Astrocyte (in vitro differentiated cells and primary cell): ENCODE measurements at regions not wholly inside any gene's neighbourhood (a gene's known extent, or its start where the extent isn't known, plus 50 kb on each side); places are given as distances from the start of the nearest gene placed in this dataset.

Experiments used
- DNase-seq: peaks from one replicate; pipeline ENCODE4 v3.0.0-alpha.2; 2010; ENCODE audit warnings: low read depth
- FAIRE-seq: peaks from 2 replicates; lab custom pipeline; 2011; peaks lifted over from hg19 to GRCh38; lab: Jason Lieb, UNC
- H2AFZ ChIP-seq: 2 replicates; pipeline ENCODE4 v1.6.0; 2012; ENCODE audit warnings: low read depth, low read length, inconsistent platforms
- H3K27ac ChIP-seq: 2 replicates; pipeline ENCODE4 v1.5.1; 2011; ENCODE audit warnings: low read depth, low read length, inconsistent platforms
- H3K27me3 ChIP-seq: 2 replicates; pipeline ENCODE4 v1.6.0; 2011; ENCODE audit warnings: low read length, inconsistent platforms; ENCODE audit not compliant: insufficient read depth
- H3K36me3 ChIP-seq: 2 replicates; pipeline ENCODE4 v1.5.1; 2011; ENCODE audit warnings: low read length, inconsistent platforms; ENCODE audit not compliant: insufficient read depth
- H3K4me1 ChIP-seq: 2 replicates; pipeline ENCODE4 v1.5.1; 2011; ENCODE audit warnings: low read length, inconsistent platforms; ENCODE audit not compliant: insufficient read depth
- H3K4me2 ChIP-seq: 2 replicates; pipeline ENCODE4 v1.6.0; 2012; ENCODE audit warnings: low read length, inconsistent platforms
- H3K4me3 ChIP-seq: 2 replicates; pipeline ENCODE4 v1.5.1; 2011; ENCODE audit warnings: low read depth, mild to moderate bottlenecking, low read length, inconsistent platforms; ENCODE audit not compliant: insufficient read depth
- H3K79me2 ChIP-seq: 2 replicates; pipeline ENCODE4 v1.6.0; 2012; ENCODE audit warnings: mild to moderate bottlenecking, low read length, inconsistent platforms; ENCODE audit not compliant: insufficient read depth
- H3K9ac ChIP-seq: 2 replicates; pipeline ENCODE4 v1.6.0; 2012; ENCODE audit warnings: mild to moderate bottlenecking, low read length, inconsistent platforms
- H3K9me3 ChIP-seq: 2 replicates; pipeline ENCODE4 v1.5.1; 2012; ENCODE audit warnings: low read depth, mild to moderate bottlenecking, low read length, inconsistent platforms; ENCODE audit not compliant: insufficient read depth
- H4K20me1 ChIP-seq: 2 replicates; pipeline ENCODE4 v1.6.0; 2012; ENCODE audit warnings: low read length, inconsistent platforms; ENCODE audit not compliant: insufficient read depth
- H3K27ac Mint-ChIP-seq: one replicate; pipeline ENCODE4 v1.8.0; 2021; ENCODE audit warnings: mild to moderate bottlenecking, mixed read lengths; ENCODE audit not compliant: unreplicated experiment
- H3K27me3 Mint-ChIP-seq: one replicate; pipeline ENCODE4 v1.8.0; 2021; ENCODE audit warnings: low read depth, mixed read lengths; ENCODE audit not compliant: unreplicated experiment
- H3K36me3 Mint-ChIP-seq: one replicate; pipeline ENCODE4 v1.8.0; 2021; ENCODE audit warnings: low read depth, mixed read lengths; ENCODE audit not compliant: unreplicated experiment
- H3K4me1 Mint-ChIP-seq: one replicate; pipeline ENCODE4 v1.8.0; 2021; ENCODE audit warnings: low read depth, mixed read lengths; ENCODE audit not compliant: unreplicated experiment
- H3K4me3 Mint-ChIP-seq: one replicate; pipeline ENCODE4 v1.8.0; 2021; ENCODE audit warnings: mild to moderate bottlenecking, moderate library complexity, mixed read lengths; ENCODE audit not compliant: unreplicated experiment
- H3K9me3 Mint-ChIP-seq: one replicate; pipeline ENCODE4 v1.8.0; 2021; ENCODE audit warnings: mild to moderate bottlenecking, mixed read lengths; ENCODE audit not compliant: unreplicated experiment
- CTCF ChIP-seq: IDR thresholded peaks from 2 replicates; pipeline ENCODE4 v1.5.1; 2011; ENCODE audit warnings: low read depth, mild to moderate bottlenecking, inconsistent platforms, low read length, moderate library complexity; ENCODE audit not compliant: insufficient read depth
- EZH2 ChIP-seq: IDR thresholded peaks from 2 replicates; pipeline ENCODE4 v1.6.1; 2012; ENCODE audit warnings: mild to moderate bottlenecking, low read length, inconsistent platforms; ENCODE audit not compliant: insufficient read depth

- no peaks in the 10 kb centered on the region for H3K27me3 Mint-ChIP-seq
- Histone ChIP-seq H3K4me3 (no peak overlapping the region), H4K20me1 (no peaks in the 10 kb centered on the region), H3K27me3 (no peaks in the 10 kb centered on the region), H3K4me2 (no peak overlapping the region), H3K27ac (no peak overlapping the region), H3K79me2 (no peaks in the 10 kb centered on the region), H3K36me3 (no peaks in the 10 kb centered on the region), H3K9ac (no peak overlapping the region), H3K4me1 (no peaks in the 10 kb centered on the region), H2AFZ (no peak overlapping the region), H3K9me3 (no peaks in the 10 kb centered on the region)
- H3K4me1 Mint-ChIP-seq, result no peaks in the 10 kb centered on the region
- H3K4me3 Mint-ChIP-seq, result no peak overlapping the region
- no peak for TF ChIP-seq CTCF
- no peak for TF ChIP-seq EZH2
- no peaks in the 10 kb centered on the region for H3K36me3 Mint-ChIP-seq
- DNase-seq (no peak), FAIRE-seq (no peak)
- H3K27ac Mint-ChIP-seq, result no peak overlapping the region
- H3K9me3 Mint-ChIP-seq, result no peaks in the 10 kb centered on the region
These were observed 764.0 kb upstream of the EDIL3 start for GRCh38 chr5:85148701-85149100.

- no peaks in the 10 kb centered on the region for H3K27me3 Mint-ChIP-seq
- Histone ChIP-seq H3K27ac (no peak overlapping the region), H3K4me2 (no peak overlapping the region), H2AFZ (no peak overlapping the region), H3K4me3 (no peak overlapping the region), H3K9me3 (no peaks in the 10 kb centered on the region), H3K9ac (no peak overlapping the region), H4K20me1 (no peaks in the 10 kb centered on the region), H3K79me2 (no peaks in the 10 kb centered on the region), H3K4me1 (no peaks in the 10 kb centered on the region), H3K36me3 (no peaks in the 10 kb centered on the region), H3K27me3 (no peaks in the 10 kb centered on the region)
- DNase-seq (no peak), FAIRE-seq (no peak)
- H3K4me3 Mint-ChIP-seq, result no peak overlapping the region
- H3K27ac Mint-ChIP-seq, result no peak overlapping the region
- H3K36me3 Mint-ChIP-seq, result no peaks in the 10 kb centered on the region
- TF ChIP-seq CTCF, result no peak
- no peak for TF ChIP-seq EZH2
- no peaks in the 10 kb centered on the region for H3K4me1 Mint-ChIP-seq
- H3K9me3 Mint-ChIP-seq, result no peaks in the 10 kb centered on the region
These were observed 774.7 kb upstream of the EDIL3 start for GRCh38 chr5:85159395-85159794.

GRCh38 chr5:85168474-85168873, 783.8 kb upstream of the EDIL3 start:
- Histone ChIP-seq H4K20me1 (no peaks in the 10 kb centered on the region), H3K4me3 (no peak overlapping the region), H3K4me1 (no peaks in the 10 kb centered on the region), H2AFZ (no peak overlapping the region), H3K36me3 (no peaks in the 10 kb centered on the region), H3K27ac (no peak overlapping the region), H3K79me2 (no peaks in the 10 kb centered on the region), H3K27me3 (no peaks in the 10 kb centered on the region), H3K9ac (no peak overlapping the region), H3K9me3 (no peaks in the 10 kb centered on the region), H3K4me2 (no peak overlapping the region)
- TF ChIP-seq EZH2 (no peak), CTCF (no peak)
- H3K9me3 Mint-ChIP-seq, result peaks cover 5% of the 10 kb centered on the region
- no peak for DNase-seq
- no peaks in the 10 kb centered on the region for H3K36me3 Mint-ChIP-seq
- H3K4me3 Mint-ChIP-seq, result no peak overlapping the region
- no peaks in the 10 kb centered on the region for H3K4me1 Mint-ChIP-seq
- no peaks in the 10 kb centered on the region for H3K27me3 Mint-ChIP-seq
- no peak overlapping the region for H3K27ac Mint-ChIP-seq
- no peak for FAIRE-seq
